ENCODE measurements at regions not wholly inside any gene's neighbourhood (a gene's known extent, or its start where the extent isn't known, plus 50 kb on each side); places are given as distances from the start of the nearest gene placed in this dataset.

GRCh38 chr10:106440767-106441166 is 723.7 kb downstream of the SORCS1 start:
- no peak for TF ChIP-seq CTCF (IDR thresholded peaks at IDR 0.05)
- TF ChIP-seq POLR2A (IDR thresholded peaks at IDR 0.05), result no peak
- TF ChIP-seq POLR2AphosphoS5 (IDR thresholded peaks at IDR 0.05; ENCODE audit: insufficient read depth in 1 of 2, low read depth in 1 of 2), result no peak
